ENCODE measurements at regions not wholly inside any gene's neighbourhood (a gene's known extent, or its start where the extent isn't known, plus 50 kb on each side); places are given as distances from the start of the nearest gene placed in this dataset.
A peak's percentile ranks its signal among the peaks of the same experiment; 100 is the strongest.

DNA sequence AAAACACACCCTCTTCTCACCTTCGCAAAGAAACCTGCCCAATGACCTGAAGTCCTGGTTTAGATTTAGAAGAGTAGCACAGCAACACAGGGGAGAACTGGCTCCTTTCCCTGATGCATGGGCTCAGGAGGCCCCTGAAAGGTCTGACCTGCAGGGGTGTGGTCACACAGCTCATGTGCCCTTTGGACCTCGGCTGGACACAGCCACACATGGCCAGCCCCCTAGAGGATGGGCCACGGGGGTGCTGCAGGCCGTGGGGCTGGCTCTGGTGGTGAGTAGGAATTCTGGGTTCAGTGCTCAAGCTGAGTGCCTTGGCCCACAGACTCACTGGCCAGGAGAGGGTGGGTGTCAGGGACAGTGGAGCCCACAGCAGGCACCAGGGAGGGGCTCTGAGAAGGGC, 118.5 kb upstream of the ADCY1 start:
- no peak for DNase-seq (ENCODE audit: low read depth in 2 of 2)

DNA sequence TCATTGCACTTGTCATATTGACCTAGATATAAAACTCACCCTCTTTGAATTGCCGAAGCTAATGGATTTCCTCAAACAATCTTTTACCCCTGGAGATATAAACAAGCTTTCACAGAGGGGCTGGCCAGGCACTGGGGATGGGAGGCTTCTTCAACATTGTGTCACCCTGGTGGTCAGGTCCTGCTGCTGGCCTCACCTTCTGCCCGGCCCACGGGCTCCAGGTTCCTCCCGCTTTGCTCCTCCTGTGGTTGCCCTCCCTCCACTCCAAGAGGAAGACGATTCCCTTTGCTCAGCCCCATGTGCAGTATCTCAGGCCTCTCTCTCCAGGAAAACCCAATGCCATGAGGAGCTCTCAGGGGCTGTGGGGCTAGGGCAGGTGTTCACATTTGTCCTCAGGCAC, 118.1 kb upstream of the ADCY1 start:
- DNase-seq (ENCODE audit: low read depth in 2 of 2), result no peak

DNA sequence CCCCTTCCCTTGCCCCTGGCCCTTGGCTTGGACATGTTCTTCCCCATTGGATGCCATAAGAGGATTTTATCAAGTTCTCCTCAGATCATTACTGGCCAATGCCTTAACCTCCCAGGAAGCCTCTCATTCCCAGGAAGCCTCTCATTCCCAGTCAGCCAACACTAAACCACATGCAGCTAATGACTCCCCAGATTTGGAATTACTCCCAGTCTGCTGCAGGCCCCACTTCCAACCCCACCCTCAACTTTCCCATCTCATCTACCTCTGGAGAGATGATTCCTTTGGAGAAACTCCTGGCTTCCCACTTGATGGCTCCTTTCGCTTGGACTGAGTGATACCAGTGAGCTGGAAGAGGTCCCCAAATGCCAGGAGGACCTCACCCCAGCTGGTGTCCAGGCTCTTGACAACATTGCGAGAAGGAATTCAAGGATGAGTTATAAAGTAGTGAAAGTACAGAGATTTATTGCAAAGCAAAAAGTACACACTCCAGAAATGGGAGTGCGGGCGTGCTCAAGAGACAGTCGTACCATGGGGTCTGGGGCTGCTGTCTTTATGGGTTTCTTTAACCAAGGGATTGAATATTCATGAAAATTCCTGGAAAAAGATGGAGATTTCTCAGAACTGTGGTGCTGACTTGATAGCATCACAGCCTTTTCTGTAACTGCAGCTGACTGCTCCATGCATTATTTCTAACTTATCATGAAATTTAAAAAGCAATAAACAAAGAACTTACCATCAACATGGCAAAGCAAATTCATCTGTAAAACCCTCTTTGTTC, 117.2 kb upstream of the ADCY1 start:
- peak; percentile 60 to 65 for DNase-seq (ENCODE audit: low read depth in 2 of 2)

DNA sequence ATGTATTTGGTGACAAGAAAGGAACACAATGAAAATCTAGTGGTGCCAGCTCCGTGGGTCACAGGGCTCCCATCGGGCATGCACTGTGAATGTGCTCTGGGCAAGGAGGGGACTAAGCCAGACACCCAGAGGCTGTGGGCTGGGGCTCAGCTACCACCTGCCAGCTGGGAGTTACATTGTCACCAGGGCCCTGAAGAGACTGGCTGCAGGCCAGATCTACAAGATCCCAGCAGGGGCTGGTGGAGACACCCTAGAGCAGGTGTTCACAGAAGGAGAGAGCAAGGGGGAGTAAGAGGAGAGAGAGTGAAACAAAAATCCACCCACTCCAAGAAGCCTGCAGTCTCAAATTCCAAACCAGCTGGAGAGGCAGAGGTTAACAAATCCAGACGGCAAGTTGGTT, 116.6 kb upstream of the ADCY1 start:
- DNase-seq (ENCODE audit: low read depth in 2 of 2), result no peak

GRCh38 chr7:45459476-45459875, 114.7 kb upstream of the ADCY1 start:
- no peak for DNase-seq (ENCODE audit: low read depth in 2 of 2)

- no peak for DNase-seq (ENCODE audit: low read depth in 2 of 2)
Measured at GRCh38 chr7:45460379-45460778, 113.8 kb upstream of the ADCY1 start.

- no peak for DNase-seq (ENCODE audit: low read depth in 2 of 2)
Measured at GRCh38 chr7:45461026-45461425, 113.1 kb upstream of the ADCY1 start.

DNA sequence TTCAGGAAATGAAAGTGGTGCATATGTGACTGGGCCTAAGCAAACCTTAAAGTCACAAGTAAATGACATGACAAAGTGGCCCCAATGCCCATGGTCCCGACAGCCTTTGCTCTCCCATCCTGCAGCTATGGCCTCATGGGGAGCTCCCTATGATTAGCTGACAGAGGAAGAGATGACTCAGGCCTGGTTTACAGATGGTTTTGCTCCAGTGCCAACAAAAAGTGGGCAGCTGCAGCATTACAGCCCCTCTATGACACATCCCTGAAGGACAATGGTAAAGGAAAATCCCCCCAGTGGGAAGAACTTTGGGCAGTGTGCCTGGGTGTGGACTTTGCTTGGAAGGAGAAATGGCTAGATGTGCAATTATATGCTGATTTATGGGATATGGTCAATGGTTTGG, 105.1 kb upstream of the ADCY1 start:
- no peak for DNase-seq (ENCODE audit: low read depth in 2 of 2)

GRCh38 chr7:45470031-45470430, 104.1 kb upstream of the ADCY1 start:
- no peak for DNase-seq (ENCODE audit: low read depth in 2 of 2)

DNA sequence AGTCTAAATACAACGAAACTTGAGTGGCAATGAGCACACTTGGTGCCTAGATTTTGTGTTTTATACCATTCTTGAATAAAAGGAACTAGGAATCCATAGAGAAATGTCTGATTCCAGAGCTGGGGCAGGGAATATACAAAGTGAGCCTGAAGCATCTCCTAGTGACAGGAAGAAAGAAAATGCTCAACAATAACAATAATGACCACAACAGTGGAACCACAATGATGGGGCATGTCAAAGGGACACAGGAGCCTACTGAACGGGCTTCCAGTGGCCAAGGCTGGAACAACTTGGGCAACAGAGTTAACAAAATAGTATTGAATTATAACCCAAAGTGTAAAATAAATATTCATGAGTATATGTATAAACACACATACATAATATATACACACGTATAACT, 94.4 kb upstream of the ADCY1 start:
- no peak for DNase-seq (ENCODE audit: low read depth in 2 of 2)

GRCh38 chr7:45482451-45482850, 91.7 kb upstream of the ADCY1 start:
- no peak for DNase-seq (ENCODE audit: low read depth in 2 of 2)

DNA sequence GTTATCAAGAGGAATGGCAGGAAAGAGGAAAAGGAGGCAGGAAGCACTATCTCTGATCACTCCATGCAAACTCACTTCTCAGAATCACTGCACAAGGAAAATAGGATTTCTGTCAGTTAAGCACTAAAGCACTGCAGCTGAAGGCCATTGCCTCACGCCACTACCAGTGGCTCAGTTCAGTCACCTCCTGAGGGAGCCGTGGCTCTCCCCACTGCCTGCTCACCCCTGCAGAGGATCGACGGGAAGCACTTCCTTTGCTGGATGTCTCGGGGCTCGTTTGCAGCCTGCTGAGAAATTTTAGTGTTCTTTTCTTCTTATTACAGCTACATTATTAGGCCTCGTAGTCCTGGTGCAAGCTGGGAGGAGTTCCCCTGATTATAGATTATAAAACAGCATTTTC, 90.1 kb upstream of the ADCY1 start:
- DNase-seq (ENCODE audit: low read depth in 2 of 2), result no peak

- DNase-seq (ENCODE audit: low read depth in 2 of 2), result no peak
Measured at GRCh38 chr7:45486575-45486974, 87.6 kb upstream of the ADCY1 start.

GRCh38 chr7:45494885-45495284, 79.3 kb upstream of the ADCY1 start:
- DNase-seq (ENCODE audit: low read depth in 2 of 2), result no peak

- DNase-seq (ENCODE audit: low read depth in 2 of 2), result no peak
Measured at GRCh38 chr7:45495618-45496017, 78.5 kb upstream of the ADCY1 start.

GRCh38 chr7:45500257-45500656, 73.9 kb upstream of the ADCY1 start:
- no peak for DNase-seq (ENCODE audit: low read depth in 2 of 2)

DNA sequence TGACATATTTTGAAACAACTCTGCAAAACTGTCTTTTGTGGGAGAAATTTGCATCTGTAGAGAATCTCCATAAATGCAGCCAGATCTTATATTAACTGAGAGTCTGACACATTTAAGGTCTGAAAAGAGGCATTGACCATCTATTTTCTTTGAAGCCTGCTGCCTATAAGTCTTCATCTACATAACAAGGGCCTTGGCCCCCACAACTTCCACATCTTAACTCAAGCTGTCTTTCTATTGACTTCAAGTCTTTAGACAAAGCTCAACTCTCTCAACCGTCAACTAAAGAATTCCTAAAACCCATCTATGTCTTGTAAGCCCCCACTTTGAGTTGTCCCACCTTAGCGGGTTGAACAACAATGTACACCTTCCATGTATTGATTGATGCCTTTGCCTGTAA, 72.4 kb upstream of the ADCY1 start:
- no peak for DNase-seq (ENCODE audit: low read depth in 2 of 2)

GRCh38 chr7:45506059-45506458, 68.1 kb upstream of the ADCY1 start:
- DNase-seq (ENCODE audit: low read depth in 2 of 2), result no peak

DNA sequence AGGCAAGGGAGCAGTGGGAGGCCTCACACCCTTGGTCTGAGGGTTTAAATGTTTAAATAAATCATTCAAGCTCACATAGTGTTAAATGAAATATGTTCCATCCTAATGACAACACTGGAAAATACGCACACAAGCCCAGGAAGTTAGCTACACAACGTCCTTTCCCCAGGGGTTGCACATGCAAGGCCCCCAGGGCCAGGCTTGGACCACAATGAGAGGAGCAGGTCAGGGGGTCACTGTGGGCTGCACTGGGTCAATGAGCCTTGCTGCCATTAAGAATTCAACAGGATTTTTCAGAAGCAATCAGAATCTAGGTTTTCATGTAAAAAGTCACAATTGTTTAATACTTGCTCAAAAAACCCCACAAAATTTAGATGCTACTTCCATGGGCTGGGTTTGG, 64.9 kb upstream of the ADCY1 start:
- no peak for DNase-seq (ENCODE audit: low read depth in 2 of 2)

GRCh38 chr7:45511721-45512597, 62.2 kb upstream of the ADCY1 start:
- no peak for DNase-seq (ENCODE audit: low read depth in 2 of 2)

DNA sequence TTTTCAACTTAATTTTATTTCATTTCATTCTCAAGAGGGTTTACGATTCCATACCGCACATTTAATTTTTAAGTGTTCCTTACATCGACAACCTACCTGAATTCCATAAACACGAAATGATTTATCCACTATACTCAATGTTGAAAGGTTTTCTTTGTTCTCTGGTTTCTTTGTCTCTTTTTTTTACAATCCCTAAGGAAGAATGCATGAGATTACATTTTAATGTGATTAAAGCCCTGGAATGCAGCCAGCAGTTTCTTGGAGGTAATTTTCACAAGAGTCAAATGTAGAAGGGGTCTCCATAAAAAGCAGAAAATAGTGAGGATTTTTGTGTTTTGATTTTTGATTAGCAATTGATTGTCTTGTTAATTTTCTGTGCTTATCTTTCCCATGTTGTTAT, 59.2 kb upstream of the ADCY1 start:
- no peak for DNase-seq (ENCODE audit: low read depth in 2 of 2)

DNA sequence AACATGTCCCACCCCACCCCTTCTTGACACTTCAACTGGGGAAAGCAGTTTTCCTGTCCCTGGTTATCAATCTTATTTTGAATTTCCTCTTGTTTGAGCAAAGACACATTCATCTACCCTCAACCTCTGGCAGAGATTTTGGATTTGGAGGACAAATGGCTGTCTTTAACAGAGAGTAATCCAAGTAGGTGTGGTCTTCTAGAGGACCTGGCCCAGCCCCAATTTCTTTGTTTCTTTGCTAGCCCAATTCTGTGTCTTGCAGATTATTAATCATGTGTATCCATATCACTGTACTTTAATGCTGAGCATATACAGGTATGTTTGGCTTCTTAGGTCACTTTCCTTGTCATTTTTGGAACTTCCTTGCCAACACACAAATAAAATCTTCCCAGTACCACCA, 58.8 kb upstream of the ADCY1 start:
- no peak for DNase-seq (ENCODE audit: low read depth in 2 of 2)
